Ectodermal cell (in vitro differentiated cells): ENCODE measurements at regions not wholly inside any gene's neighbourhood (a gene's known extent, or its start where the extent isn't known, plus 50 kb on each side); places are given as distances from the start of the nearest gene placed in this dataset.

ENCODE experiments used
- H3K27ac ChIP-seq: 2 replicates; pipeline ENCODE4 v1.7.0; 2013; ENCODE audit warnings: mild to moderate bottlenecking, low read depth, low read length; ENCODE audit not compliant: insufficient read depth, poor library complexity, severe bottlenecking
- H3K27me3 ChIP-seq: 2 replicates; pipeline ENCODE4 v1.7.0; 2013; ENCODE audit warnings: mild to moderate bottlenecking, low read length; ENCODE audit not compliant: insufficient read depth, control insufficient read depth, poor library complexity, severe bottlenecking
- H3K36me3 ChIP-seq: one replicate; pipeline ENCODE4 v1.7.0; 2013; ENCODE audit warnings: low read length; ENCODE audit not compliant: control insufficient read depth, insufficient read depth
- H3K4me1 ChIP-seq: one replicate; pipeline ENCODE4 v1.7.0; 2013; ENCODE audit warnings: low read length; ENCODE audit not compliant: control insufficient read depth, insufficient read depth
- H3K4me3 ChIP-seq: 2 replicates; pipeline ENCODE4 v1.7.0; 2013; ENCODE audit warnings: low read depth, low read length, control low read depth; ENCODE audit not compliant: insufficient read depth
- H3K9me3 ChIP-seq: 2 replicates; pipeline ENCODE4 v1.7.0; 2013; ENCODE audit warnings: mild to moderate bottlenecking, low read length, moderate library complexity; ENCODE audit not compliant: control insufficient read depth
- WGBS, 2 experiments: methylation state at CpG; one replicate each; pipeline ENCODE4 v1.1.7; 2013; ENCODE audit warnings: missing lambda C conversion rate in 2 of 2; 5-methylcytosine and 5-hydroxymethylcytosine counted together

GRCh38 chr12:118512669-118513068 is 136.3 kb downstream of the SUDS3 start:
- Histone ChIP-seq H3K4me3 (no peak overlapping the region), H3K9me3 (no peaks in the 10 kb centered on the region), H3K36me3 (no peaks in the 10 kb centered on the region), H3K4me1 (no peaks in the 10 kb centered on the region), H3K27ac (no peak overlapping the region), H3K27me3 (no peaks in the 10 kb centered on the region)
- WGBS, 2 experiments, result 93 to 94% methylated on average over 5 of the region's 5 CpGs

GRCh38 chr12:118513611-118514010 is 137.3 kb downstream of the SUDS3 start:
- Histone ChIP-seq H3K27ac (no peak overlapping the region), H3K9me3 (no peaks in the 10 kb centered on the region), H3K4me3 (no peak overlapping the region), H3K36me3 (no peaks in the 10 kb centered on the region), H3K27me3 (no peaks in the 10 kb centered on the region), H3K4me1 (no peaks in the 10 kb centered on the region)
- WGBS, 2 experiments, result 81% methylated on average over 4 of the region's 4 CpGs

- no peaks in the 10 kb centered on the region for H3K9me3 ChIP-seq
- WGBS, 2 experiments, result 86 to 95% methylated on average over 2 of the region's 3 CpGs
These were observed 137.9 kb downstream of the SUDS3 start for GRCh38 chr12:118514297-118514696.

GRCh38 chr12:118520214-118521035 is 144.1 kb downstream of the SUDS3 start:
- no peak overlapping the region for H3K27ac ChIP-seq
- H3K4me1 ChIP-seq, result no peaks in the 10 kb centered on the region
- no peaks in the 10 kb centered on the region for H3K9me3 ChIP-seq
- WGBS, 2 experiments, result 93 to 95% methylated on average over 7 to 10 of the region's 10 CpGs
- no peaks in the 10 kb centered on the region for H3K36me3 ChIP-seq
- no peaks in the 10 kb centered on the region for H3K27me3 ChIP-seq
- no peak overlapping the region for H3K4me3 ChIP-seq

More at GRCh38 chr12:118514297-118514696, 137.9 kb downstream of the SUDS3 start:
- Histone ChIP-seq H3K4me3 (no peak overlapping the region), H3K36me3 (no peaks in the 10 kb centered on the region), H3K4me1 (no peaks in the 10 kb centered on the region), H3K27me3 (no peaks in the 10 kb centered on the region), H3K27ac (no peak overlapping the region)

GRCh38 chr12:118521036-118521370 is 144.6 kb downstream of the SUDS3 start:
- no peaks in the 10 kb centered on the region for H3K9me3 ChIP-seq

GRCh38 chr12:118524446-118524845 is 148.1 kb downstream of the SUDS3 start:
- Histone ChIP-seq H3K9me3 (no peaks in the 10 kb centered on the region), H3K27ac (no peak overlapping the region), H3K4me1 (no peaks in the 10 kb centered on the region), H3K36me3 (no peaks in the 10 kb centered on the region), H3K4me3 (no peak overlapping the region), H3K27me3 (no peaks in the 10 kb centered on the region)
- 85 to 97% methylated on average over 4 of the region's 4 CpGs for WGBS, 2 experiments

More at GRCh38 chr12:118521036-118521370, 144.6 kb downstream of the SUDS3 start:
- H3K4me3 ChIP-seq, result no peak overlapping the region
- H3K27ac ChIP-seq, result no peak overlapping the region
- H3K4me1 ChIP-seq, result no peaks in the 10 kb centered on the region
- H3K36me3 ChIP-seq, result no peaks in the 10 kb centered on the region
- H3K27me3 ChIP-seq, result no peaks in the 10 kb centered on the region
- 75 to 80% methylated on average over 2 of the region's 2 CpGs for WGBS, 2 experiments

- no peak overlapping the region for H3K27ac ChIP-seq
- no peaks in the 10 kb centered on the region for H3K4me1 ChIP-seq
- WGBS, 2 experiments, result 79 to 98% methylated on average over 2 of the region's 2 CpGs
- H3K36me3 ChIP-seq, result no peaks in the 10 kb centered on the region
- no peak overlapping the region for H3K4me3 ChIP-seq
- H3K9me3 ChIP-seq, result no peaks in the 10 kb centered on the region
- H3K27me3 ChIP-seq, result no peaks in the 10 kb centered on the region
These were observed 148.9 kb downstream of the SUDS3 start for GRCh38 chr12:118525216-118525615.

GRCh38 chr12:118526255-118527095 is 150.1 kb downstream of the SUDS3 start:
- 90 to 95% methylated on average over 6 of the region's 6 CpGs for WGBS, 2 experiments
- no peak overlapping the region for H3K4me3 ChIP-seq
- no peaks in the 10 kb centered on the region for H3K4me1 ChIP-seq
- H3K27me3 ChIP-seq, result no peaks in the 10 kb centered on the region
- no peaks in the 10 kb centered on the region for H3K36me3 ChIP-seq
- no peak overlapping the region for H3K27ac ChIP-seq
- H3K9me3 ChIP-seq, result no peaks in the 10 kb centered on the region

GRCh38 chr12:118527310-118527709 is 151.0 kb downstream of the SUDS3 start:
- no peaks in the 10 kb centered on the region for H3K9me3 ChIP-seq
- H3K36me3 ChIP-seq, result no peaks in the 10 kb centered on the region
- H3K4me1 ChIP-seq, result no peaks in the 10 kb centered on the region
- no peaks in the 10 kb centered on the region for H3K27me3 ChIP-seq
- no peak overlapping the region for H3K27ac ChIP-seq
- no peak overlapping the region for H3K4me3 ChIP-seq
- WGBS, 2 experiments, result 94 to 97% methylated on average over 4 of the region's 4 CpGs

GRCh38 chr12:118528625-118529024 is 152.3 kb downstream of the SUDS3 start:
- Histone ChIP-seq H3K27ac (no peak overlapping the region), H3K36me3 (no peaks in the 10 kb centered on the region), H3K4me1 (no peaks in the 10 kb centered on the region), H3K27me3 (no peaks in the 10 kb centered on the region), H3K9me3 (no peaks in the 10 kb centered on the region), H3K4me3 (no peak overlapping the region)
